Neural progenitor cell (in vitro differentiated cells): ENCODE measurements at regions not wholly inside any gene's neighbourhood (a gene's known extent, or its start where the extent isn't known, plus 50 kb on each side); places are given as distances from the start of the nearest gene placed in this dataset.

ENCODE experiments used
- DNase-seq: peaks from one replicate; pipeline ENCODE4 v3.0.0-alpha.2; 2016; ENCODE audit warnings: low spot score
- H2AFZ ChIP-seq: fragments of 200-600 bp; sonication (generic); replicated peaks from 2 replicates; pipeline ENCODE4 v1.6.1; 2016; ENCODE audit warnings: antibody characterized with exemption
- H3F3A ChIP-seq: fragments of 200-600 bp; sonication (generic); 2 replicates; pipeline ENCODE4 v1.6.1; 2016; ENCODE audit warnings: antibody characterized with exemption, low read depth
- H3K27ac ChIP-seq: fragments of 200-600 bp; sonication (generic); 2 replicates; pipeline ENCODE4 v1.5.1; 2016; ENCODE audit warnings: mild to moderate bottlenecking
- H3K27me3 ChIP-seq: fragments of 200-600 bp; sonication (generic); 2 replicates; pipeline ENCODE4 v1.6.1; 2016; ENCODE audit warnings: mild to moderate bottlenecking, moderate library complexity
- H3K36me3 ChIP-seq: fragments of 200-600 bp; sonication (generic); 2 replicates; pipeline ENCODE4 v1.5.1; 2016
- H3K4me1 ChIP-seq: fragments of 200-600 bp; sonication (generic); 2 replicates; pipeline ENCODE4 v1.6.1; 2016; ENCODE audit warnings: mixed run types
- H3K4me2 ChIP-seq: fragments of 200-600 bp; sonication (generic); 2 replicates; pipeline ENCODE4 v1.6.1; 2016
- H3K4me3 ChIP-seq: fragments of 200-600 bp; sonication (generic); 2 replicates; pipeline ENCODE4 v1.5.1; 2016
- H3K79me2 ChIP-seq: fragments of 200-600 bp; sonication (generic); 2 replicates; pipeline ENCODE4 v1.6.1; 2016; ENCODE audit warnings: low read depth
- H3K9ac ChIP-seq: fragments of 200-600 bp; sonication (generic); 2 replicates; pipeline ENCODE4 v1.6.1; 2016
- H3K9me3 ChIP-seq: fragments of 200-600 bp; sonication (generic); 2 replicates; pipeline ENCODE4 v1.5.1; 2016; ENCODE audit warnings: low read depth
- H4K20me1 ChIP-seq: fragments of 200-600 bp; sonication (generic); 2 replicates; pipeline ENCODE4 v1.6.1; 2016; ENCODE audit warnings: low read depth
- H3K27ac Mint-ChIP-seq: 3 replicates; pipeline ENCODE4 v1.8.0; 2021; ENCODE audit warnings: mixed read lengths
- H3K27me3 Mint-ChIP-seq: 2 replicates; pipeline ENCODE4 v1.8.0; 2022; ENCODE audit warnings: low read depth, mild to moderate bottlenecking, inconsistent platforms, moderate library complexity, mixed read lengths; ENCODE audit not compliant: insufficient read depth
- H3K36me3 Mint-ChIP-seq: 3 replicates; pipeline ENCODE4 v1.8.0; 2021; ENCODE audit warnings: mixed read lengths
- H3K4me1 Mint-ChIP-seq: 3 replicates; pipeline ENCODE4 v1.8.0; 2021; ENCODE audit warnings: mixed read lengths
- H3K4me3 Mint-ChIP-seq: 3 replicates; pipeline ENCODE4 v1.8.0; 2021; ENCODE audit warnings: mild to moderate bottlenecking, moderate library complexity, mixed read lengths
- H3K9me3 Mint-ChIP-seq: 3 replicates; pipeline ENCODE4 v1.8.0; 2020; ENCODE audit warnings: mixed read lengths
- EZH2 ChIP-seq: fragments of 200-600 bp; sonication (generic); IDR thresholded peaks from 2 replicates; pipeline ENCODE4 v1.6.1; 2017; ENCODE audit warnings: antibody characterized with exemption, mild to moderate bottlenecking, moderate library complexity
- EZH2phosphoT487 ChIP-seq: fragments of 200-600 bp; sonication (generic); IDR thresholded peaks from 2 replicates; pipeline ENCODE4 v1.6.1; 2017; ENCODE audit warnings: antibody characterized with exemption
- TF ChIP-seq, protein P1 (sequence below): fragments of 200-600 bp; sonication (generic); IDR thresholded peaks from 2 replicates; pipeline ENCODE4 v1.5.1; 2017; ENCODE audit warnings: antibody characterized with exemption, mild to moderate bottlenecking

DNA sequence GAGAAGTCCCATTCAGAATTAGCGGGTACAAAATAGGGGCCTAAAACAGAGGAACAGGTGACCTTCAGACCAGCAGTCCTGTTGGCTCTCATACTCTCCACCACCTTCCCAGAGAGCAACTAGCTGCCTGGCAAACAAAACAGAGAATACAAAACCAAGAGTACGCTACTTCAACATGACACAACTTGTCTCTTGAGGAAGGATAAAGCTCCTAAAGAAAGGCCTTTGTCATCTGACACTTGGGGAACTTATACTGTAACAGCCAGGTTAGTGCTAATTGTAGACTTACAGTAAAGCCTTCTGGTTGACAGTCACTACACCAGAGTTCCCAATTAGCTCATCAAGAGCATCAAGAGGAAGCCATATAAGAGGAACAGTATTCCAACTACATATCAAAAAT lies 282.1 kb upstream of the NT5C1B start:
- Histone ChIP-seq H3K36me3 (no peaks in the 10 kb centered on the region), H3K4me1 (no peaks in the 10 kb centered on the region), H3F3A (no peaks in the 10 kb centered on the region), H3K4me2 (no peak overlapping the region), H2AFZ (no peak overlapping the region), H3K9me3 (no peaks in the 10 kb centered on the region), H4K20me1 (no peaks in the 10 kb centered on the region), H3K27ac (no peak overlapping the region), H3K4me3 (no peak overlapping the region), H3K79me2 (no peaks in the 10 kb centered on the region), H3K27me3 (no peaks in the 10 kb centered on the region), H3K9ac (no peak overlapping the region)
- Mint-ChIP-seq H3K27me3 (peaks cover 2% of the 10 kb centered on the region), H3K4me1 (no peaks in the 10 kb centered on the region), H3K27ac (no peak overlapping the region), H3K4me3 (no peak overlapping the region), H3K9me3 (no peaks in the 10 kb centered on the region), H3K36me3 (no peaks in the 10 kb centered on the region)
- no peak for DNase-seq
- TF ChIP-seq EZH2phosphoT487 (no peak), EZH2 (no peak)
- TF ChIP-seq, protein P1, sequence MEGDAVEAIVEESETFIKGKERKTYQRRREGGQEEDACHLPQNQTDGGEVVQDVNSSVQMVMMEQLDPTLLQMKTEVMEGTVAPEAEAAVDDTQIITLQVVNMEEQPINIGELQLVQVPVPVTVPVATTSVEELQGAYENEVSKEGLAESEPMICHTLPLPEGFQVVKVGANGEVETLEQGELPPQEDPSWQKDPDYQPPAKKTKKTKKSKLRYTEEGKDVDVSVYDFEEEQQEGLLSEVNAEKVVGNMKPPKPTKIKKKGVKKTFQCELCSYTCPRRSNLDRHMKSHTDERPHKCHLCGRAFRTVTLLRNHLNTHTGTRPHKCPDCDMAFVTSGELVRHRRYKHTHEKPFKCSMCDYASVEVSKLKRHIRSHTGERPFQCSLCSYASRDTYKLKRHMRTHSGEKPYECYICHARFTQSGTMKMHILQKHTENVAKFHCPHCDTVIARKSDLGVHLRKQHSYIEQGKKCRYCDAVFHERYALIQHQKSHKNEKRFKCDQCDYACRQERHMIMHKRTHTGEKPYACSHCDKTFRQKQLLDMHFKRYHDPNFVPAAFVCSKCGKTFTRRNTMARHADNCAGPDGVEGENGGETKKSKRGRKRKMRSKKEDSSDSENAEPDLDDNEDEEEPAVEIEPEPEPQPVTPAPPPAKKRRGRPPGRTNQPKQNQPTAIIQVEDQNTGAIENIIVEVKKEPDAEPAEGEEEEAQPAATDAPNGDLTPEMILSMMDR = no peak

DNA sequence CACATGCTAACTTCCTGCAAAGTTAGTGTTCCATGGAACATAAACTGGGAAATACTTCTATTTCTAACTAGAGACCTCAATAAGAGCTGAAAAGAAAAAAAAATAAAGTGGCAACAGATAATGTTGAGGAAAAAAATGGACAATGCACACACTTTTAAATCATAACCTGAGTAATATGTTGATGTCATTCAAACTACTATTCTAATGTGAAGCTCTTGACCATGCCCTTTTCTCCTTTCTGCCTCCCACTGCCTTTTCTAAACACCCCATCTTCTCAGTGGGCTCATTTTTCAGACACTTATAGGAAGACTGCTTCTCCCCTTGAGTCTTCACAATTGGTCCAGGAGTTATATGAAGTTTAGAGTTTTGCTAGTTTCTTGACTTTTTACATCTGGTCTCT lies 280.9 kb upstream of the NT5C1B start:
- H3F3A ChIP-seq = no peaks in the 10 kb centered on the region
- H3K36me3 ChIP-seq = no peaks in the 10 kb centered on the region
- Mint-ChIP-seq H3K27ac (no peak overlapping the region), H3K4me3 (no peak overlapping the region), H3K9me3 (no peaks in the 10 kb centered on the region), H3K27me3 (peaks cover 2% of the 10 kb centered on the region), H3K4me1 (no peaks in the 10 kb centered on the region), H3K36me3 (no peaks in the 10 kb centered on the region)
- H2AFZ ChIP-seq = no peak overlapping the region
- H3K4me2 ChIP-seq = no peak overlapping the region
- H3K4me1 ChIP-seq = no peaks in the 10 kb centered on the region
- no peaks in the 10 kb centered on the region for H3K27me3 ChIP-seq
- no peak for TF ChIP-seq EZH2
- TF ChIP-seq, protein P1 = no peak
- no peak for TF ChIP-seq EZH2phosphoT487
- no peak overlapping the region for H3K9ac ChIP-seq
- no peak overlapping the region for H3K27ac ChIP-seq
- DNase-seq = no peak
- no peaks in the 10 kb centered on the region for H3K9me3 ChIP-seq
- no peaks in the 10 kb centered on the region for H4K20me1 ChIP-seq
- no peaks in the 10 kb centered on the region for H3K79me2 ChIP-seq
- no peak overlapping the region for H3K4me3 ChIP-seq

DNA sequence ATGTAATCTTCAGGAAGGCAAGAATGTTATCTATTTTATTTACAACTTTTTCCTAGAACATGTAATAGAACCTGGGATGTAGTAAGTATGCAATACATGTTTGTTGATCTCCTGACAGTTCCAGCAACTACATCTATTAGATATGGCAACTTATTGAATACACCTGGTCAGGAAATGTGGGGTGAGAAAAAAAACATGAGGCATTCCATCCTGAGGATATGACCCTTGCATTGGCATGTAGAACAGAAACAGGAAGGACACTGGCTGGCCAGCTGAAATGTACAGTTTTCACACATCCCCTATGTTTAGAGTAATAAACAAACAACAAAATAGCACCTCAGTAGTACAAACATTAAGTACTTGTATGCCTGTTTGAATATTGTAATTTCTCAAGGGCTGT lies 272.6 kb upstream of the NT5C1B start:
- H3K4me2 ChIP-seq = no peak overlapping the region
- H3K9ac ChIP-seq = no peak overlapping the region
- H3K27me3 Mint-ChIP-seq = peaks cover 2% of the 10 kb centered on the region
- no peak overlapping the region for H3K27ac Mint-ChIP-seq
- DNase-seq = no peak
- no peaks in the 10 kb centered on the region for H4K20me1 ChIP-seq
- H3K4me3 ChIP-seq = no peak overlapping the region
- no peaks in the 10 kb centered on the region for H3K79me2 ChIP-seq
- H3K9me3 Mint-ChIP-seq = no peaks in the 10 kb centered on the region
- H3K36me3 ChIP-seq = no peaks in the 10 kb centered on the region
- no peak overlapping the region for H3K27ac ChIP-seq
- H3K4me1 Mint-ChIP-seq = no peaks in the 10 kb centered on the region
- H3K9me3 ChIP-seq = no peaks in the 10 kb centered on the region
- H3K36me3 Mint-ChIP-seq = no peaks in the 10 kb centered on the region
- H3F3A ChIP-seq = no peaks in the 10 kb centered on the region
- no peaks in the 10 kb centered on the region for H3K27me3 ChIP-seq
- TF ChIP-seq, protein P1 = no peak
- no peaks in the 10 kb centered on the region for H3K4me1 ChIP-seq
- H2AFZ ChIP-seq = no peak overlapping the region
- H3K4me3 Mint-ChIP-seq = no peak overlapping the region

DNA sequence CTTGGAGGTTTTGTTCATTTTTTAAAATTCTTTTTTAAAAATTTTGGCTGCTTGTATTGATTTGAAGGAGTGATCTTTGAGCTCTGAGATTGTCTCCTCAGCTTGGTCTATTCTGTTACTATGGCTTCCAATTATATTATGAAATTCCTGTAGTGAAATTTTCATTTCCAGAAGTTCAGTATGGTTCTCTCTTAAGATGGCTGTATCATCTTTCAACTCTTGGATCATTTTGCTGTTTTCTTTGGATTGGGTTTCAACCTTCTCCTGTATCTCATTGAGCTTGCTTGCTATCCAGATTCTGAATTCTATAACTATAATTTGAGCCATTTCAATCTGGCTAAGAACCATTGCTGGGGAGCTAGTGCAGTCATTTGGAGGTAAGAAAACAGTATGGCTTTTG lies 270.8 kb upstream of the NT5C1B start:
- TF ChIP-seq EZH2 (no peak), EZH2phosphoT487 (no peak)
- TF ChIP-seq, protein P1 = no peak
- Histone ChIP-seq H3K9ac (no peak overlapping the region), H3K9me3 (no peaks in the 10 kb centered on the region), H3K4me3 (no peak overlapping the region), H3K79me2 (no peaks in the 10 kb centered on the region), H2AFZ (no peak overlapping the region), H3F3A (no peaks in the 10 kb centered on the region), H3K4me2 (no peak overlapping the region), H3K27ac (no peak overlapping the region), H3K4me1 (no peaks in the 10 kb centered on the region), H3K27me3 (no peaks in the 10 kb centered on the region), H4K20me1 (no peaks in the 10 kb centered on the region), H3K36me3 (no peaks in the 10 kb centered on the region)
- Mint-ChIP-seq H3K27ac (no peak overlapping the region), H3K27me3 (no peaks in the 10 kb centered on the region), H3K9me3 (no peaks in the 10 kb centered on the region), H3K4me3 (no peak overlapping the region), H3K36me3 (no peaks in the 10 kb centered on the region), H3K4me1 (no peaks in the 10 kb centered on the region)
- no peak for DNase-seq
